GM19099 (cell line): ENCODE measurements at regions not wholly inside any gene's neighbourhood (a gene's known extent, or its start where the extent isn't known, plus 50 kb on each side); places are given as distances from the start of the nearest gene placed in this dataset.

Experiments used
- POLR2A ChIP-seq: IDR thresholded peaks from 3 replicates; pipeline ENCODE4 v1.6.1; 2011; ENCODE audit warnings: low read depth; ENCODE audit not compliant: insufficient read length; ENCODE audit errors: extremely low read depth

GRCh38 chr3:159418571-159419526 lies 569.8 kb upstream of the IL12A start:
- TF ChIP-seq POLR2A, result no peak

GRCh38 chr3:159429702-159430101 lies 558.9 kb upstream of the IL12A start:
- TF ChIP-seq POLR2A, result no peak

GRCh38 chr3:159432682-159433340 lies 555.8 kb upstream of the IL12A start:
- TF ChIP-seq POLR2A, result no peak

GRCh38 chr3:159439346-159439745 lies 549.3 kb upstream of the IL12A start:
- no peak for TF ChIP-seq POLR2A

- no peak for TF ChIP-seq POLR2A
Observed at GRCh38 chr3:159441279-159441678, 547.4 kb upstream of the IL12A start.

GRCh38 chr3:159443266-159443665 lies 545.4 kb upstream of the IL12A start:
- TF ChIP-seq POLR2A, result no peak

- no peak for TF ChIP-seq POLR2A
Observed at GRCh38 chr3:159447841-159448240, 540.8 kb upstream of the IL12A start.

- TF ChIP-seq POLR2A, result no peak
Observed at GRCh38 chr3:159448902-159449301, 539.7 kb upstream of the IL12A start.

- no peak for TF ChIP-seq POLR2A
Observed at GRCh38 chr3:159451067-159451466, 537.6 kb upstream of the IL12A start.

GRCh38 chr3:159451482-159451881 lies 537.2 kb upstream of the IL12A start:
- TF ChIP-seq POLR2A, result no peak

- TF ChIP-seq POLR2A, result no peak
Observed at GRCh38 chr3:159453036-159453435, 535.6 kb upstream of the IL12A start.

- no peak for TF ChIP-seq POLR2A
Observed at GRCh38 chr3:159453945-159454344, 534.7 kb upstream of the IL12A start.

GRCh38 chr3:159455741-159456181 lies 532.9 kb upstream of the IL12A start:
- no peak for TF ChIP-seq POLR2A

- TF ChIP-seq POLR2A, result no peak
Observed at GRCh38 chr3:159458010-159458409, 530.6 kb upstream of the IL12A start.

- no peak for TF ChIP-seq POLR2A
Observed at GRCh38 chr3:159458982-159459381, 529.7 kb upstream of the IL12A start.

GRCh38 chr3:159472611-159473010 lies 516.0 kb upstream of the IL12A start:
- TF ChIP-seq POLR2A, result no peak
